K562 (cell line): ENCODE measurements at regions not wholly inside any gene's neighbourhood (a gene's known extent, or its start where the extent isn't known, plus 50 kb on each side); places are given as distances from the start of the nearest gene placed in this dataset.

ENCODE experiments used
- ATAC-seq: fragments of 200-7000 bp; cut with Tn5 transposase; 3 replicates; pipeline ENCODE4 v1.9.1; 2020; ENCODE audit warnings: moderate library complexity
- BruUV-seq: library from RNA; stranded (reverse); fragments of 400-500 nt; replicated peaks from 2 replicates; lab custom pipeline; 2021; lab: Mats Ljungman, UMichigan
- CTCF ChIA-PET: fragments of 300-600 bp; formaldehyde crosslinking; extraction: SDS; loops from one replicate; lab custom pipeline; 2021; ENCODE audit warnings: low intra/inter-chr PET ratio; lab: Yijun Ruan, JAX
- POLR2A ChIA-PET: fragments of 300-600, 350-650 bp; sonication (Branson Sonifier 250); formaldehyde crosslinking; extraction: SDS; loops from one replicate; lab custom pipeline; 2021; ENCODE audit warnings: antibody characterized with exemption, inconsistent platforms; lab: Yijun Ruan, JAX
- DNase-seq, 4 experiments: peaks; one replicate each; pipeline versions ENCODE4 v3.0.0 to v3.0.0-alpha.2; 2011 to 2018; ENCODE audit warnings: low spot score in 3 of 4, mixed read lengths in 3 of 4; ENCODE audit errors: extremely low read depth in 1 of 4
- FAIRE-seq: peaks from 2 replicates; lab custom pipeline; 2011; peaks lifted over from hg19 to GRCh38; lab: Jason Lieb, UNC
- H2AFZ ChIP-seq: 2 replicates; pipeline ENCODE4 v1.6.0; 2011; ENCODE audit warnings: low read depth, low read length, control low read depth, inconsistent platforms
- H3K27ac ChIP-seq: fragments of 200-600 bp; 3 replicates; pipeline ENCODE4 v1.8.0; 2011; ENCODE audit warnings: low read depth, mild to moderate bottlenecking, control low read depth, inconsistent platforms, low read length, moderate library complexity, mixed read lengths; ENCODE audit errors: extremely low read depth
- H3K27me3 ChIP-seq, 2 experiments: fragments of 300-600 bp in 1 of 2; 2 replicates in 1 of 2; 3 replicates in 1 of 2; pipeline versions ENCODE4 v1.6.0 to v1.8.0; 2011; ENCODE audit warnings: inconsistent platforms in 2 of 2, low read length in 2 of 2, mild to moderate bottlenecking in 1 of 2, mixed read lengths in 1 of 2, moderate library complexity in 1 of 2; ENCODE audit not compliant: control insufficient read depth in 2 of 2, insufficient read depth in 2 of 2
- H3K36me3 ChIP-seq: fragments of 300-600 bp; 3 replicates; pipeline ENCODE4 v1.8.0; 2011; ENCODE audit warnings: mild to moderate bottlenecking, low read length, inconsistent platforms; ENCODE audit not compliant: control insufficient read depth, insufficient read depth
- H3K4me1 ChIP-seq, 2 experiments: fragments of 200-600 bp in 1 of 2; replicated peaks in 1 of 2; 2 replicates in 1 of 2; 3 replicates in 1 of 2; pipeline versions ENCODE4 v1.5.1 to v1.8.0; 2011; ENCODE audit warnings: inconsistent platforms in 2 of 2, low read length in 2 of 2, mild to moderate bottlenecking in 1 of 2, mixed read lengths in 1 of 2, moderate library complexity in 1 of 2; ENCODE audit not compliant: control insufficient read depth in 2 of 2, insufficient read depth in 2 of 2
- H3K4me2 ChIP-seq: 2 replicates; pipeline ENCODE4 v1.6.1; 2011; ENCODE audit warnings: low read length, control low read depth, inconsistent platforms, mixed read lengths; ENCODE audit not compliant: insufficient read depth
- H3K4me3 ChIP-seq: fragments of 200-600 bp; sonication (generic), shearing (Covaris generic); 2 replicates; pipeline ENCODE4 v1.5.1; 2016; ENCODE audit warnings: control low read depth, inconsistent platforms
- H3K79me2 ChIP-seq: fragments of 200-600 bp; 3 replicates; pipeline ENCODE4 v1.8.0; 2011; ENCODE audit warnings: low read length, inconsistent platforms; ENCODE audit not compliant: control insufficient read depth, insufficient read depth
- H3K9ac ChIP-seq, 2 experiments: 2 replicates each; pipeline versions ENCODE4 v1.6.0 to v1.6.1; 2011; ENCODE audit warnings: low read depth in 2 of 2, low read length in 2 of 2, control low read depth in 1 of 2, inconsistent platforms in 1 of 2, mild to moderate bottlenecking in 1 of 2, mixed read lengths in 1 of 2; ENCODE audit not compliant: insufficient read depth in 1 of 2
- H3K9me1 ChIP-seq: one replicate; pipeline ENCODE4 v1.6.0; 2011; ENCODE audit warnings: inconsistent platforms, mild to moderate bottlenecking, low read length, moderate library complexity; ENCODE audit not compliant: control insufficient read depth, insufficient read depth
- H3K9me3 ChIP-seq: replicated peaks from 2 replicates; pipeline ENCODE4 v1.5.1; 2011; ENCODE audit warnings: low read depth, low read length, inconsistent platforms; ENCODE audit not compliant: control insufficient read depth, insufficient read depth
- H4K20me1 ChIP-seq: replicated peaks from 2 replicates; pipeline ENCODE4 v1.6.1; 2011; ENCODE audit warnings: low read length, inconsistent platforms, mixed read lengths; ENCODE audit not compliant: control insufficient read depth, insufficient read depth
- DNMT1 ChIP-seq: fragments of 450-650 bp; IDR thresholded peaks from 2 replicates; pipeline ENCODE4 v1.6.1; 2016; ENCODE audit warnings: antibody characterized with exemption, mild to moderate bottlenecking
- ELK1 ChIP-seq: sonication (generic); formaldehyde crosslinking; IDR thresholded peaks from 2 replicates; pipeline ENCODE4 v1.8.1; 2022; ENCODE audit warnings: missing genetic modification reagents
- FOXA1 ChIP-seq: fragments of 450-650 bp; IDR thresholded peaks from 2 replicates; pipeline ENCODE4 v1.6.1; 2016; ENCODE audit warnings: mild to moderate bottlenecking, borderline replicate concordance
- GTF3C2 ChIP-seq: IDR thresholded peaks from 3 replicates; pipeline ENCODE4 v1.6.1; 2011; ENCODE audit warnings: borderline replicate concordance, mild to moderate bottlenecking, moderate library complexity; ENCODE audit not compliant: insufficient read length; ENCODE audit errors: extremely low read depth
- HMGXB4 ChIP-seq: sonication (generic); formaldehyde crosslinking; IDR thresholded peaks from 2 replicates; pipeline ENCODE4 v1.8.1; 2023; ENCODE audit warnings: mild to moderate bottlenecking, missing genetic modification reagents
- HOXB6 ChIP-seq: fragments of 250-450 bp; sonication (Bioruptor Pico); IDR thresholded peaks from 2 replicates; pipeline ENCODE4 v1.5.1; 2022; ENCODE audit warnings: mild to moderate bottlenecking, borderline replicate concordance
- JUN ChIP-seq, 2 experiments: sonication (generic) in 1 of 2; formaldehyde crosslinking in 1 of 2; IDR thresholded peaks; 2 replicates each; pipeline versions ENCODE4 v1.6.1 to v1.8.0; 2012 to 2022; ENCODE audit warnings: borderline replicate concordance in 2 of 2, mild to moderate bottlenecking in 2 of 2, improper control_type of control experiment in 1 of 2, low read depth in 1 of 2, low read length in 1 of 2, missing genetic modification reagents in 1 of 2
- JUND ChIP-seq, 2 experiments: IDR thresholded peaks; 2 replicates in 1 of 2; 3 replicates in 1 of 2; pipeline ENCODE4 v1.6.1; 2011; ENCODE audit warnings: borderline replicate concordance in 2 of 2, low read depth in 2 of 2, low read length in 2 of 2, improper control_type of control experiment in 1 of 2, missing biosample characterization in 1 of 2, missing genetic modification characterization in 1 of 2, missing genetic modification reagents in 1 of 2
- MYBL2 ChIP-seq, 2 experiments: fragments of 450-650 bp in 1 of 2; sonication (generic) in 1 of 2; formaldehyde crosslinking in 1 of 2; IDR thresholded peaks; 2 replicates each; pipeline versions ENCODE4 v1.6.1 to v1.8.1; 2017 to 2022; ENCODE audit warnings: borderline replicate concordance in 1 of 2, inconsistent platforms in 1 of 2, low read depth in 1 of 2, mild to moderate bottlenecking in 1 of 2, missing genetic modification reagents in 1 of 2, moderate library complexity in 1 of 2
- NFE2 ChIP-seq: IDR thresholded peaks from 2 replicates; pipeline ENCODE4 v1.6.1; 2014; ENCODE audit warnings: antibody characterized with exemption, low read depth
- NR0B1 ChIP-seq: fragments of 450-650 bp; IDR thresholded peaks from one replicate; pipeline ENCODE4 v1.6.1; 2018; ENCODE audit warnings: mild to moderate bottlenecking, moderate library complexity; ENCODE audit not compliant: partially characterized antibody
- TSC22D4 ChIP-seq: fragments of 450-650 bp; IDR thresholded peaks from 2 replicates; pipeline ENCODE4 v1.6.1; 2016; ENCODE audit warnings: missing genetic modification characterization, missing biosample characterization, control low read depth
- WGBS: fragments of 100-300 bp; shearing (Covaris generic); methylation state at CpG from one replicate; pipeline ENCODE4 v1.1.6; 2016; ENCODE audit warnings: low coverage, mixed read lengths; ENCODE audit not compliant: insufficient coverage; ENCODE audit errors: missing lambda C conversion rate; 5-methylcytosine and 5-hydroxymethylcytosine counted together
- in situ Hi-C: fragments of 300-500 bp; cut with MboI; formaldehyde crosslinking; loops from 4 replicates; pipeline ENCODE4 v1.15.0; 2018; ENCODE audit warnings: inconsistent platforms, mixed read lengths
- intact Hi-C: fragments of 100-400 bp; cut with micrococcal nuclease; formaldehyde crosslinking; loops from 2 replicates; pipeline ENCODE4 v1.14.2; 2022

- FAIRE-seq = no peak
- Histone ChIP-seq H4K20me1 (no peaks in the 10 kb centered on the region), H3K4me3 (no peak overlapping the region), H3K4me1 (peaks cover 1 to 3% of the 10 kb centered on the region in 2 experiments; a peak in 4 of 5 replicates), H3K79me2 (no peaks in the 10 kb centered on the region), H3K27me3 (peaks cover 9 to 29% of the 10 kb centered on the region in 2 experiments; a peak in 3 of 5 replicates), H3K4me2 (no peak overlapping the region), H3K9me1 (no peaks in the 10 kb centered on the region), H3K27ac (no peak overlapping the region), H3K9ac (no peak overlapping the region), H3K9me3 (no peaks in the 10 kb centered on the region), H3K36me3 (no peaks in the 10 kb centered on the region), H2AFZ (no peak overlapping the region)
- 15% methylated on average over 6 of the region's 6 CpGs for WGBS
- peak in 1 of 4 experiments; percentile 15 for DNase-seq
- no TSS peak for BruUV-seq
- intact Hi-C loops = no loop called here
- ATAC-seq = peak; percentile 67
- in situ Hi-C loops = no loop called here
- POLR2A ChIA-PET = interaction anchor here (0.6 to 0.9 kb wide), 2 partner anchors 10 to 32 kb away, joined by 3 to 5 read pairs; no protein-coding TSS in a partner anchor
- CTCF ChIA-PET = interaction anchor here (0.7 kb wide), 1 partner anchor 417 kb away, joined by 3 read pairs; no protein-coding TSS in a partner anchor
- TF ChIP-seq JUND (IDR thresholded peaks at IDR 0.05; ENCODE audit: borderline replicate concordance, low read depth, low read length) (peak; percentile 70), JUND (tag; IDR thresholded peaks at IDR 0.05; ENCODE audit: borderline replicate concordance, low read depth, low read length) (peak; percentile 52; the same call in 1 of the 3 replicates), DNMT1 (no peak), MYBL2 (IDR thresholded peaks at IDR 0.05; ENCODE audit: low read depth) (no peak), MYBL2 (CRISPR knock-in tag; IDR thresholded peaks at IDR 0.05; ENCODE audit: borderline replicate concordance) (no peak), ELK1 (no peak), NFE2 (peak; percentile 22; the same call in 1 of the 2 replicates), NR0B1 (no peak), HOXB6 (CRISPR knock-in tag) (no peak), GTF3C2 (no peak), HMGXB4 (no peak), TSC22D4 (no peak), JUN (IDR thresholded peaks at IDR 0.05; ENCODE audit: borderline replicate concordance, low read depth, low read length) (0 out of 2 replicates have a peak, but pooled peaks have one; percentile 38), JUN (CRISPR knock-in tag; IDR thresholded peaks at IDR 0.05; ENCODE audit: borderline replicate concordance) (no peak), FOXA1 (no peak)
Measured at GRCh38 chr16:50473356-50473945, 74.7 kb upstream of the NKD1 start.
